Umbilical cord (tissue), 1 donor: ENCODE measurements at regions not wholly inside any gene's neighbourhood (a gene's known extent, or its start where the extent isn't known, plus 50 kb on each side); places are given as distances from the start of the nearest gene placed in this dataset.
"Not testable (repeated sequence)": the region's sequence is repeated elsewhere in the genome, so short reads cannot be mapped to it uniquely, and the experiment has no call there.

Source experiments
- DNase-seq: peaks from one replicate; pipeline ENCODE4 v3.0.0-alpha.2; 2015; ENCODE audit warnings: low spot score

- no peak for DNase-seq
These were observed 277.8 kb upstream of the DNAJC19 start for GRCh38 chr3:181267312-181267711.

GRCh38 chr3:181265750-181266333, 276.3 kb upstream of the DNAJC19 start:
- DNase-seq, result no peak

GRCh38 chr3:181264486-181264885, 274.9 kb upstream of the DNAJC19 start:
- DNase-seq, result no peak

GRCh38 chr3:181253796-181254195, 264.3 kb upstream of the DNAJC19 start:
- DNase-seq, result no peak

- no peak for DNase-seq
These were observed 263.1 kb upstream of the DNAJC19 start for GRCh38 chr3:181252631-181253030.

- no peak for DNase-seq
These were observed 261.2 kb upstream of the DNAJC19 start for GRCh38 chr3:181250714-181251113.

- DNase-seq, result no peak
These were observed 249.9 kb upstream of the DNAJC19 start for GRCh38 chr3:181239441-181239840.

GRCh38 chr3:181230258-181230657, 240.7 kb upstream of the DNAJC19 start:
- no peak for DNase-seq

GRCh38 chr3:181213347-181213746, 223.8 kb upstream of the DNAJC19 start:
- no peak for DNase-seq

- DNase-seq, result no peak
These were observed 222.7 kb upstream of the DNAJC19 start for GRCh38 chr3:181212271-181212670.

GRCh38 chr3:181210275-181210674, 220.7 kb upstream of the DNAJC19 start:
- DNase-seq, result peak; percentile 8

- no peak for DNase-seq
These were observed 200.0 kb upstream of the DNAJC19 start for GRCh38 chr3:181189556-181189955.

GRCh38 chr3:181183764-181184163, 194.2 kb upstream of the DNAJC19 start:
- DNase-seq, result no peak

GRCh38 chr3:181183057-181183456, 193.5 kb upstream of the DNAJC19 start:
- DNase-seq, result not testable (repeated sequence)

- DNase-seq, result no peak
These were observed 189.5 kb upstream of the DNAJC19 start for GRCh38 chr3:181178991-181179390.

- peak; percentile 47 for DNase-seq
These were observed 187.1 kb upstream of the DNAJC19 start for GRCh38 chr3:181176601-181177000.

- no peak for DNase-seq
These were observed 185.2 kb upstream of the DNAJC19 start for GRCh38 chr3:181174676-181175233.

GRCh38 chr3:181174022-181174421, 184.5 kb upstream of the DNAJC19 start:
- no peak for DNase-seq

GRCh38 chr3:181173227-181173626, 183.7 kb upstream of the DNAJC19 start:
- no peak for DNase-seq

- no peak for DNase-seq
These were observed 145.3 kb upstream of the DNAJC19 start for GRCh38 chr3:181134873-181135272.

- DNase-seq, result no peak
These were observed 144.3 kb upstream of the DNAJC19 start for GRCh38 chr3:181133832-181134231.

GRCh38 chr3:181105646-181106045, 116.1 kb upstream of the DNAJC19 start:
- DNase-seq, result no peak

GRCh38 chr3:181103605-181104004, 114.1 kb upstream of the DNAJC19 start:
- DNase-seq, result no peak

GRCh38 chr3:181086011-181086410, 96.5 kb upstream of the DNAJC19 start:
- DNase-seq, result no peak
